Cardiac muscle cell (in vitro differentiated cells and primary cell): ENCODE measurements at regions not wholly inside any gene's neighbourhood (a gene's known extent, or its start where the extent isn't known, plus 50 kb on each side); places are given as distances from the start of the nearest gene placed in this dataset.

Source experiments
- DNase-seq, 2 donors: peaks; one replicate each; pipeline versions ENCODE4 v3.0.0 to v3.0.0-alpha.2; 2010 to 2017; ENCODE audit warnings: low read depth in 1 of 2, low spot score in 1 of 2
- H3K27ac ChIP-seq: fragments of 200-600 bp; sonication (generic); 2 replicates; pipeline ENCODE4 v1.5.1; 2016
- H3K27me3 ChIP-seq: fragments of 200-600 bp; sonication (generic); 2 replicates; pipeline ENCODE4 v1.6.0; 2016; ENCODE audit warnings: control low read depth
- H3K36me3 ChIP-seq: fragments of 200-600 bp; sonication (generic); 2 replicates; pipeline ENCODE4 v1.5.1; 2016; ENCODE audit warnings: control low read depth
- H3K4me1 ChIP-seq: fragments of 200-600 bp; sonication (generic); 2 replicates; pipeline ENCODE4 v1.8.1; 2017; ENCODE audit warnings: low read depth, mild to moderate bottlenecking, mixed run types
- H3K4me3 ChIP-seq: fragments of 200-600 bp; sonication (generic); 2 replicates; pipeline ENCODE4 v1.5.1; 2016; ENCODE audit warnings: mild to moderate bottlenecking
- H3K9me3 ChIP-seq: fragments of 200-600 bp; sonication (generic); 2 replicates; pipeline ENCODE4 v1.5.1; 2017; ENCODE audit warnings: low read depth, mild to moderate bottlenecking, control low read depth
- TF ChIP-seq, protein P1 (sequence below): IDR thresholded peaks from 2 replicates; pipeline ENCODE4 v1.5.1; 2012; ENCODE audit warnings: low read depth, mild to moderate bottlenecking, low read length

DNA sequence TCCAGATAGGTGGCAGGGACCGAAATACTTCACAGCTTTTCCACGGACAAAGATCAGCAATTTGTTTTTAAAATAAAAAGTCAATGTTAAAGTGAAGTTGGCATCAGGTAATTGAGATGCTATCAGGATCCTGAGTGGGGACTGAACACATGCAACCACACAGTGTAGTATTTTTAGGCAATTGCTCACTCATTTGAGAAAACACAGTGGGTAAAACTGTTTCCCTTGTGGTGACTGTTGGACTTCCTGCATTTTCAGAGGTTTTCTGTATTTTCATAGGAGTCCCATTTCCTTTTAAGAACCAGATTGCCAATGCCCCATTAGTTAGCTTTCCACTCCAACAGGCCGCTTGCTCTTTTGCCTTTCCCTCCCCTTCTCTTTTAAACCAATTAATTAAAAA is 159.5 kb upstream of the ZNF32 start:
- H3K36me3 ChIP-seq: no peaks in the 10 kb centered on the region
- H3K27me3 ChIP-seq: no peaks in the 10 kb centered on the region
- H3K9me3 ChIP-seq: no peaks in the 10 kb centered on the region
- TF ChIP-seq, protein P1, sequence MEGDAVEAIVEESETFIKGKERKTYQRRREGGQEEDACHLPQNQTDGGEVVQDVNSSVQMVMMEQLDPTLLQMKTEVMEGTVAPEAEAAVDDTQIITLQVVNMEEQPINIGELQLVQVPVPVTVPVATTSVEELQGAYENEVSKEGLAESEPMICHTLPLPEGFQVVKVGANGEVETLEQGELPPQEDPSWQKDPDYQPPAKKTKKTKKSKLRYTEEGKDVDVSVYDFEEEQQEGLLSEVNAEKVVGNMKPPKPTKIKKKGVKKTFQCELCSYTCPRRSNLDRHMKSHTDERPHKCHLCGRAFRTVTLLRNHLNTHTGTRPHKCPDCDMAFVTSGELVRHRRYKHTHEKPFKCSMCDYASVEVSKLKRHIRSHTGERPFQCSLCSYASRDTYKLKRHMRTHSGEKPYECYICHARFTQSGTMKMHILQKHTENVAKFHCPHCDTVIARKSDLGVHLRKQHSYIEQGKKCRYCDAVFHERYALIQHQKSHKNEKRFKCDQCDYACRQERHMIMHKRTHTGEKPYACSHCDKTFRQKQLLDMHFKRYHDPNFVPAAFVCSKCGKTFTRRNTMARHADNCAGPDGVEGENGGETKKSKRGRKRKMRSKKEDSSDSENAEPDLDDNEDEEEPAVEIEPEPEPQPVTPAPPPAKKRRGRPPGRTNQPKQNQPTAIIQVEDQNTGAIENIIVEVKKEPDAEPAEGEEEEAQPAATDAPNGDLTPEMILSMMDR: no peak
- H3K27ac ChIP-seq: no peak overlapping the region
- no peak for DNase-seq
- peaks cover 4% of the 10 kb centered on the region for H3K4me1 ChIP-seq
- H3K4me3 ChIP-seq: no peak overlapping the region

- no peak overlapping the region for H3K27ac ChIP-seq
- DNase-seq: peak in 1 of 2 donors; percentile 68
Observed at GRCh38 chr10:43806831-43807640, 158.4 kb upstream of the ZNF32 start.

DNA sequence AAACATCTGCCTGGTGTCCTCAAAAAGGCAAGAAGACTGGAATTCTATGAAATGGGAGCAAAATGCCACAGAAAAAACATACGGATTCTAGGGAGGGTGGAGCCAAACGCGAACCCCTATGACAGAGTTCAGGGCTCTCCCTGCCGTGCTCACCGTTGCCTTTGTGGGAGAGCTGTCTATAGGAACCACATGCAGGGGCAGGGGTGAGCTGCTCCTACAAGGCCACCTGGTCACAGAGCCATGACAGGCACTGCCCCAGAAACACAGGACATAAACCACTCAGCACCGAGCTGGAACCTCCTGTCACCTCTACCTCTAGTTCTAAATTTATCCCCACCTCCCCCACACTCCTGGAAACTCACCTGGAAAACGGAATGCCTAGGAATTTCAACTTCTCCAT is 155.1 kb upstream of the ZNF32 start:
- no peaks in the 10 kb centered on the region for H3K36me3 ChIP-seq
- DNase-seq: no peak
- no peak overlapping the region for H3K4me3 ChIP-seq
- H3K27ac ChIP-seq: no peak overlapping the region
- H3K4me1 ChIP-seq: no peaks in the 10 kb centered on the region
- H3K27me3 ChIP-seq: no peaks in the 10 kb centered on the region
- H3K9me3 ChIP-seq: no peaks in the 10 kb centered on the region
- TF ChIP-seq, protein P1: no peak

More at GRCh38 chr10:43806831-43807640, 158.4 kb upstream of the ZNF32 start:
- TF ChIP-seq, protein P1: no peak
- H3K4me3 ChIP-seq: no peak overlapping the region
- H3K9me3 ChIP-seq: no peaks in the 10 kb centered on the region
- peaks cover 4% of the 10 kb centered on the region for H3K4me1 ChIP-seq
- no peaks in the 10 kb centered on the region for H3K27me3 ChIP-seq
- H3K36me3 ChIP-seq: no peaks in the 10 kb centered on the region

DNA sequence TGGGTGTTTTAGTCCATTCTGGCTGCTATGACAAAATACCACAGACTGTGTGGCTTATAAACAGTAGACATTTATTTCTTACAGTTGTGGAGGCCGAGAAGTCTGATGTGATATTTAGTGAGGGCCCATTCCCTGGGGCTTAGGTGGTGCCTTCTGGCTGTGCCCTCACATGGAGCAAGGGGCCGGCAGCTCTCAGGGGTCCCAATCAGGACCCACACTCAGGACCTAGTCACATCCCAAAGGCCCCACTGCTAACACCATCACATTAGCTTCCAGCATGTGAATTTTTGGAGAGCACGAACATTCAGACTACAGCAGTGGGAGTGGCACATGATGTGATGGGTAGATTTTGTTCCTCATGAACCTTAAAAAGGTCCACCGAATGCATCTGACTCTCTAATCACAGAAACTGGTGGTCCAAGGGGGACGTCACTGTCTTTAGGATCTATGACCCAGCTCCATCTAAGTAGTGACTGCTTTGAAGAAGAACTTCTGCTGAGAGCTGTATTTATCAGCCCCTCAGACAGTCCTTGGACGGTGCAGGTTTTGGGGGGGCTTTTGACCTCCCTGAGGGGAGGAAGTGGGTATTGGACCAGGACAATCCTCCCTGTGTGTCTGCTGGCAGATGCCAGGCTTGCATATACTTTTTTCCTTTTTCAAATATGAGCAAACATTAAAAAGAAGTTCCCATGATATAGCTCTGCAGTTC is 154.5 kb upstream of the ZNF32 start:
- H3K9me3 ChIP-seq: no peaks in the 10 kb centered on the region
- no peaks in the 10 kb centered on the region for H3K4me1 ChIP-seq
- H3K36me3 ChIP-seq: no peaks in the 10 kb centered on the region
- H3K27ac ChIP-seq: no peak overlapping the region
- no peak for DNase-seq
- TF ChIP-seq, protein P1: no peak
- no peak overlapping the region for H3K4me3 ChIP-seq
- H3K27me3 ChIP-seq: no peaks in the 10 kb centered on the region

DNA sequence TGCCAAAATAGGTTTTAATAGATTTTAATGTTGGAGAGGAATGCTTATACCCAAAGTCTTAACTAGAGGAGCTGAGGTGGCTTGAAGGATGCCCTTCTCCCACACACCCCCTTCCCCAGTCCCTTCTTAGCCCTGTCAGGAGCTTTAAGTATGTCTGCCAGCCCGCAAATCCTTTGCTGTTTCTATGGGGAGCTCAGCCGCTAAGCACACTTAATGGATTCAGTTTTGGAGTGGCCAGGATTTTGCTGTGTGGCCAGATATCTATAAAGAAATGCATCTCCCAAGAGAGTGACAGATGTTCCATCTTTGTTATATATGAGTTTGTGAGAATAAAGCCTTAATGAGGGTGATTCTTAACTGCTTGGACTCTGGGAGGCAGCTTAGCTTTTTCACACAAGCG is 152.9 kb upstream of the ZNF32 start:
- no peaks in the 10 kb centered on the region for H3K9me3 ChIP-seq
- no peaks in the 10 kb centered on the region for H3K27me3 ChIP-seq
- no peaks in the 10 kb centered on the region for H3K4me1 ChIP-seq
- TF ChIP-seq, protein P1: no peak
- no peak for DNase-seq
- H3K36me3 ChIP-seq: no peaks in the 10 kb centered on the region
- no peak overlapping the region for H3K27ac ChIP-seq
- H3K4me3 ChIP-seq: no peak overlapping the region
